Activated T-cell treated with anti-CD3 and anti-CD28 coated beads, Interleukin-2, amount 50 U/mL, for 72 hours (primary cell): ENCODE measurements at regions not wholly inside any gene's neighbourhood (a gene's known extent, or its start where the extent isn't known, plus 50 kb on each side); places are given as distances from the start of the nearest gene placed in this dataset.

Source experiments
- ATAC-seq, 2 donors: fragments of 150-1000 bp; cut with Tn5 transposase; replicated peaks in 1 of 2; 2 replicates each; pipeline ENCODE4 v1.10.0; 2021; ENCODE audit warnings: moderate library complexity in 2 of 2, mild to moderate bottlenecking in 1 of 2
- DNase-seq, 2 donors: peaks; one replicate each; pipeline ENCODE4 v3.0.0; 2021 to 2022; ENCODE audit warnings: mixed read lengths in 1 of 2
- H3K27ac Mint-ChIP-seq: one replicate; pipeline ENCODE4 v1.8.0; 2022; ENCODE audit warnings: mild to moderate bottlenecking, moderate library complexity, mixed read lengths
- H3K27me3 Mint-ChIP-seq: one replicate; pipeline ENCODE4 v1.8.0; 2022; ENCODE audit warnings: low read depth, mixed read lengths
- H3K36me3 Mint-ChIP-seq, 2 donors: one replicate each; pipeline ENCODE4 v1.8.0; 2022; ENCODE audit warnings: mixed read lengths in 2 of 2, mild to moderate bottlenecking in 1 of 2; ENCODE audit not compliant: insufficient read depth in 2 of 2
- H3K4me1 Mint-ChIP-seq: one replicate; pipeline ENCODE4 v1.8.0; 2022; ENCODE audit warnings: low read depth, mixed read lengths
- H3K4me3 Mint-ChIP-seq, 2 donors: one replicate each; pipeline ENCODE4 v1.8.0; 2022; ENCODE audit warnings: mild to moderate bottlenecking in 2 of 2, mixed read lengths in 2 of 2, moderate library complexity in 2 of 2
- H3K9me3 Mint-ChIP-seq, 2 donors: one replicate each; pipeline ENCODE4 v1.8.0; 2022; ENCODE audit warnings: mixed read lengths in 2 of 2

- no peak for ATAC-seq
- Mint-ChIP-seq H3K27me3 (no peaks in the 10 kb centered on the region), H3K9me3 (peaks cover 2 to 4% of the 10 kb centered on the region in 2 donors), H3K4me3 (no peak overlapping the region), H3K27ac (no peak overlapping the region), H3K36me3 (no peaks in the 10 kb centered on the region), H3K4me1 (no peaks in the 10 kb centered on the region)
- DNase-seq: no peak
Measured at GRCh38 chr13:105788530-105788929, 746.9 kb downstream of the EFNB2 start.

- DNase-seq (no peak), ATAC-seq (no peak)
- Mint-ChIP-seq H3K9me3 (peaks cover 2 to 3% of the 10 kb centered on the region in 2 donors), H3K27ac (no peak overlapping the region), H3K4me3 (no peak overlapping the region), H3K27me3 (no peaks in the 10 kb centered on the region), H3K4me1 (no peaks in the 10 kb centered on the region), H3K36me3 (no peaks in the 10 kb centered on the region)
Measured at GRCh38 chr13:105787632-105788031, 747.8 kb downstream of the EFNB2 start.

DNA sequence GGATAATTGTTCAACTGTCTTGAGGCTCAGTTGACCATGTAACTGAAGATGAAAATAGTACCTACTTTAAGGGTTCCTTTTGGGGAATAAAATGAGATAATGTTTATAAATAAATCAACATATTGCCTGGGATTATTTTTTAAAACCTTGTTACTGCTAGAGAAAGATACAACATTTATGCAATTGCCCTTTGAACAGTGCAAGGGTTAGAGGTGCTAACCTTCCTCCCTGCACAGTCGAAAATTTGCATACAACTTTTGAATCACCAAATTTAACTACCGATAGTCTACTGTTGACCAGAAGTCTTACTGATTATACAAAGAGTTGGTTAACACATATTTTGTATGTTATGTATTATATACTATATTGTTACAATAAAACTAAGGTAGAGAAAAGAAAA lies 750.0 kb downstream of the EFNB2 start:
- ATAC-seq: no peak
- H3K27ac Mint-ChIP-seq: no peak overlapping the region
- H3K4me3 Mint-ChIP-seq: no peak overlapping the region
- no peak for DNase-seq
- no peaks in the 10 kb centered on the region for H3K4me1 Mint-ChIP-seq
- H3K36me3 Mint-ChIP-seq: no peaks in the 10 kb centered on the region
- no peaks in the 10 kb centered on the region for H3K27me3 Mint-ChIP-seq
- peaks cover 0 to 5% of the 10 kb centered on the region in 2 donors for H3K9me3 Mint-ChIP-seq

GRCh38 chr13:105783261-105783660 lies 752.2 kb downstream of the EFNB2 start:
- Mint-ChIP-seq H3K27me3 (no peaks in the 10 kb centered on the region), H3K36me3 (peaks cover 0 to 2% of the 10 kb centered on the region in 2 donors), H3K9me3 (peaks cover 0 to 4% of the 10 kb centered on the region in 2 donors), H3K27ac (no peak overlapping the region), H3K4me1 (no peaks in the 10 kb centered on the region), H3K4me3 (no peak overlapping the region)
- ATAC-seq: no peak
- no peak for DNase-seq

DNA sequence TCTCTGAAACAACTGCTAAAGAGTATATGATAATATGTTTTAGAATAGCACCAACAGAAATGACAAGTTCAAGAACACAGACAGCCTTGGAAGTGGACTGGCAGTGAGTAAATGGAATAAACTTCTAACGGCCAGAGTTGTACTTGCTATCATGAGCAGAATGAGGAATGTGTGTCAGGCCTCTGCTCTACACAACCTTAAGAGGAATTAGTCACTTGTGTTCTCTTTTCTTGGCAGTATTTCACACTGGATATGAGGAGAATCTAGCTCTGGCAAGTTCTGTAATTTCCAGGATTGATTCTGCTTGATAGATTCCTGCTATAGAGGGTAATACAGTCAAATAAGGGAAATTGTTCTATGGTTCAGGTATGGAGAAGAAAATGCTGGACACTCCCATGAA lies 757.3 kb downstream of the EFNB2 start:
- ATAC-seq (no peak), DNase-seq (no peak)
- Mint-ChIP-seq H3K9me3 (peaks cover 0 to 4% of the 10 kb centered on the region in 2 donors), H3K4me3 (no peak overlapping the region), H3K27me3 (no peaks in the 10 kb centered on the region), H3K4me1 (no peaks in the 10 kb centered on the region), H3K36me3 (peaks cover 0 to 2% of the 10 kb centered on the region in 2 donors), H3K27ac (no peak overlapping the region)

DNA sequence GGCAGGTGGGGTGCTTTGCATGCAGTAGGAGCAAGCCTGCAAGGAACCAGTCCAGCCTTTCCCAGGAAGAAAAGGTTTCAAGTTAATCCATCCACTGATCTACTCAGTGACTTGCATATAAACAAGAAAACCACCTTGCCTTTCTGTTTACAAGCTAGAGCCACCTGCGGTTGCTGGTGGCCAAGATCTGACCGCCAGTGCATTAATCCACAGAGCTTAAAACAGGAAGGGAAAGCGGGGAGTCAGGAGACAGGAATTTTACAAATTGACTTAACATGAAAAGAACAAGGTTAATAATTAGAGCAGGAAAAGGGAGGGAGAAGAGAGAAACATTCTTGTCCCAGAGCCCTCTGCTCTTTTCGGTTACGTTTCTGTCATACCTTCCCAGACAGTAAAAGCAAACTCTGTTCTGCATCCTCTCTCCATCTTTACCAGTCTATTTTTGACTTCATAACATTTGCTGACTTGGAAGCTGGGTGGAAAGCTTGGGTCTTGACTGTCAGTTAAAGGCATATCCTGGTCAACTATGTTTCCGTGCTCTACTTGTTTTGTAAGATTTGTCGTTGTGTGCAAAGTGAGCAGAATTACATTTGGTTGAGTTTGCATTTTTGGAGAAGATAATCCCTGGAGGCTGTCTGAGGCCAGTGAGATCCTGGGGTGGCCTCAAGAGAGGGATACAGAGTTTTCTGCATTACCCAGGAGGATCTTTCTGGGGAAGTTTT lies 760.6 kb downstream of the EFNB2 start:
- DNase-seq: no peak
- Mint-ChIP-seq H3K4me1 (no peaks in the 10 kb centered on the region), H3K27me3 (no peaks in the 10 kb centered on the region), H3K9me3 (peaks cover 0 to 4% of the 10 kb centered on the region in 2 donors), H3K36me3 (no peaks in the 10 kb centered on the region), H3K4me3 (no peak overlapping the region), H3K27ac (no peak overlapping the region)
- no peak for ATAC-seq

DNA sequence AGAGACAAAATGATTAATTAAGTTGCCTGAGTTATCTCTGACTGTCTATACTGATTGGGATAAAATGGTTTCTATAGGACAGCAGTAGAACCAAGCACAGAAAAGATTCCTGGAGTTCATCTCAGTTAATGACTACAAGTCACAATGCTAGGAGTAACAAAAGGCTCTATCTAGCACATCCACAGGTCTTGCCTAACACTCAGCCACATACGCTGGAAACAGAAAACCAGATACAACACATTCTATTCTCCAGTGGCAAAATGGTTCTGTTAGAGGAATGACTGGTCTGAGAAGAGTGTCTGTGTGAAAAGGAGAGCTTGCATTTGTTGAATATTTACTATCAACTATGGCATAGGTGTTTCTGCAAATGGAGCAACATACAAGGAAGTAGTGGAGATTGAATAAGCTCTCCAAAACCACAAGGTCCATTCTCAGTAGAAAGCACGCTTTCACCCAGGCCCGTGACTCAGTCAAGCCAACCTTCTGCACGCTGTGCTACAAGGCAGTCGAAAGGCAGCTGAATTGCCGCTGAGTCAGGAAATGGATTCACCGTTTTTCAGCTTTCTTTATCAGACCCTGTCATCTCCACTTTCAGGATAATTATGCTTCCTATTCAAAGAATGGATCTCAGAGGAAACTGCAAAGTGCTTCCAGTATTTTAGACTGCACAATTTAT lies 761.5 kb downstream of the EFNB2 start:
- Mint-ChIP-seq H3K9me3 (peaks cover 0 to 4% of the 10 kb centered on the region in 2 donors), H3K27ac (no peak overlapping the region), H3K27me3 (no peaks in the 10 kb centered on the region), H3K36me3 (no peaks in the 10 kb centered on the region), H3K4me3 (no peak overlapping the region), H3K4me1 (no peaks in the 10 kb centered on the region)
- DNase-seq (no peak), ATAC-seq (no peak)

DNA sequence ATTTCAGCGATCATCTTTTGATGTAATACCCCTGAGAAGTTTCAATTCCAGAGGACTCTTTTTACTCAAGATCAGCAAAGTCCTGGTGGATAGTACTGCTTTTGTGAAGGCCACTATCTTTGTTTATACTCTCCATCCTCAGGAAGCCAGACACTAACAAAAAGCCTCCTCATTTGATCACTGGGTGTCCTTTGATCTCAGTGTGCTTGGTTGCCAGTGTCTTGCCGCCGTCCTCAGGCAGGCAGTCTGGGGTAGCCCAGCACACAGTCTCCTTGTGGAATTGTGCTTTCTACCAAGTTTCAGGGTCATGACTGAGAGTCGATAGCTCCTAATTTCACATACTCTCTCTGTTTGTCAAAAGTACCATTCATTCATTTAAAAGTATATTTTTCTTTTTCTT lies 762.2 kb downstream of the EFNB2 start:
- Mint-ChIP-seq H3K36me3 (no peaks in the 10 kb centered on the region), H3K4me3 (no peak overlapping the region), H3K4me1 (no peaks in the 10 kb centered on the region), H3K27me3 (no peaks in the 10 kb centered on the region), H3K27ac (no peak overlapping the region), H3K9me3 (peaks cover 0 to 4% of the 10 kb centered on the region in 2 donors)
- ATAC-seq: no peak
- DNase-seq: no peak

- H3K27me3 Mint-ChIP-seq: no peaks in the 10 kb centered on the region
- no peaks in the 10 kb centered on the region for H3K4me1 Mint-ChIP-seq
- no peak overlapping the region for H3K27ac Mint-ChIP-seq
- no peaks in the 10 kb centered on the region for H3K36me3 Mint-ChIP-seq
- DNase-seq: no peak
- H3K9me3 Mint-ChIP-seq: peaks cover 0 to 2% of the 10 kb centered on the region in 2 donors
- no peak for ATAC-seq
- no peak overlapping the region for H3K4me3 Mint-ChIP-seq
Measured at GRCh38 chr13:105764486-105764885, 771.0 kb downstream of the EFNB2 start.

GRCh38 chr13:105763851-105764250 lies 771.6 kb downstream of the EFNB2 start:
- H3K4me1 Mint-ChIP-seq: no peaks in the 10 kb centered on the region
- no peaks in the 10 kb centered on the region for H3K27me3 Mint-ChIP-seq
- no peak for ATAC-seq
- DNase-seq: no peak
- H3K9me3 Mint-ChIP-seq: peaks cover 0 to 2% of the 10 kb centered on the region in 2 donors
- no peak overlapping the region for H3K4me3 Mint-ChIP-seq
- H3K27ac Mint-ChIP-seq: no peak overlapping the region
- no peaks in the 10 kb centered on the region for H3K36me3 Mint-ChIP-seq

DNA sequence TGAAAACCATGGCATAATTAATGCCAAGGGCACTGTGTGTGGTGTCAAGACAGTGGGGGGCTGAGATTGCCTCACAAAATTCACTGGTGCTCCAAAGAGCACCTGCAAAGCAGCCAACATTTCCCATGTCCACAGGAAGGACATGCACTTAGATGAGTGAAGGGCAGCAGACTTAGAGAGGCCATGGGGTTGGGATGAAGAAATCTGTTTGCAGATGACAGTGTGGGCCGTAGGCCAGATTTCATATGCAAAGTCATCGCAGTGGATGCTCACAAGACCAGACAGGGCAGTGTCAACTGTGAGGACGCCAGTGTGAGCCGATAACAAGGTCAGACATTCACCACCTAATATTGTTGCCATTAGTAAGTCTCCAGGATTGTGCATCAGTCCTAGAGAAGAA lies 773.4 kb downstream of the EFNB2 start:
- Mint-ChIP-seq H3K4me3 (no peak overlapping the region), H3K27ac (no peak overlapping the region), H3K36me3 (no peaks in the 10 kb centered on the region), H3K27me3 (peaks cover 5% of the 10 kb centered on the region), H3K9me3 (peaks cover 2% of the 10 kb centered on the region in 2 donors), H3K4me1 (no peaks in the 10 kb centered on the region)
- ATAC-seq: no peak
- DNase-seq: no peak

DNA sequence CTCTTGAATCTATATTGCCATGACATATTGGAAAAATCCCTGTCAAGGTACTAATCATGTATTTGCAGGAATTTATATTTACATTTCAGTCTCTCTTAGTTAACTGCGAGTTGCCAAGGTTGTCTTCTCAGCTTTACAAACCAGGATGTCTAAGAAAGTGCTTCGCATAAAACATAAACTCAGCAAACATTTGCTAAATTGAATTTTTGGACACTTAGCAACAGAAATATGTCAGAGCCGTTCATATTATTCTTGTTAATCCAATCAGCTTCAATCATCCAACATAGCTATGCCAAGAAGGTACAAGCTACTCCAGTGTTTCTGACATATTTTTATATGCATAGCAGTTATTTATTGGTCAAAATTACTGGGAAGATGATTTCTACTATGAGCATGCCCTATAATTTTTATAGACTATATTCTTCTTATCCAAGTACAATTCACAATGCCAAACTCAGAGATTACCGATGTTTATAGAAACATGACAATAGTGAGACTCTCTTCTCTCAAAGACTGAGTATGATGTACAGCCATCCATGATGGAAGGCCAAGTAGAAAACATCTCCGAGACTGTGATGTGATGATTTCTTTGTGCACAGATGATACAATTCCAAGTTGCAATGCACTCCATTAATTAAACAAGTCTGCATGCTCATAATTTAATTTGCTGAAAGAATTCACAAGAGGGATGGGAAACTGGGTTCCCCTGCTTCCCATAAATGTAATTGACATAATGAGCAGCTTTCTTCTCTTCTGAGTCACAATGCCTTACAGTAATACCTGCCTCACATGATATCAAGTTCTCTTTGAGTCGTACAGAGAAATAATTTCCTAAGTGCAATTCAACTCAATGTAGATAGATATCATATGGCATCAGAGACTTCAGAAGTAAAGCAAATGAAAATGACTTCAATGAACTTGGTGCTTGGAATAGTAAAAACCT lies 776.3 kb downstream of the EFNB2 start:
- no peaks in the 10 kb centered on the region for H3K36me3 Mint-ChIP-seq
- ATAC-seq (no peak), DNase-seq (no peak)
- no peaks in the 10 kb centered on the region for H3K4me1 Mint-ChIP-seq
- H3K4me3 Mint-ChIP-seq: no peak overlapping the region
- peaks cover 0 to 2% of the 10 kb centered on the region in 2 donors for H3K9me3 Mint-ChIP-seq
- H3K27me3 Mint-ChIP-seq: peaks cover 5% of the 10 kb centered on the region
- H3K27ac Mint-ChIP-seq: no peak overlapping the region

DNA sequence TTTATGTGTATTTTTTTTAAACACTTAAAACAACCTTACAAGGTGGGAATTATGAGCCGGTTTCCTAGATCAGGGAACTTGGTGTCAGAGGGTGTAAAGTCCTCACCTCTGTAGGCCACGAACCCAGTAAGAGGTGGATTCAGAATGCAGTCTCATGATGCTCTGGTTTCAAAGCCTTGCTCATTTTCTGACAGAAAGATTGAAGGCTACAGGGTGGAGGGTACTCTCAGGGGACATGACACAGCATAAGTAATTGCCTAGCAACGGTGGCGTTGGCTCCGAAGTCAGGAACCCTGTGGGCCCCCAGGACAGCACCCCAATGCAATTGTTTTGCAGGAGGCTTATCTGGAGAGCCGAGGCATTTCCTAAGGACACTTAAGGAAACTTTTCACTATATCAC lies 794.7 kb downstream of the EFNB2 start:
- Mint-ChIP-seq H3K36me3 (no peaks in the 10 kb centered on the region), H3K27me3 (no peaks in the 10 kb centered on the region)
- no peak for ATAC-seq

More for the DNA sequence above, 794.7 kb downstream of the EFNB2 start:
- Mint-ChIP-seq H3K4me1 (no peaks in the 10 kb centered on the region), H3K9me3 (peaks cover 0 to 4% of the 10 kb centered on the region in 2 donors), H3K27ac (no peak overlapping the region), H3K4me3 (no peak overlapping the region)
- no peak for DNase-seq
